ENCODE measurements at regions not wholly inside any gene's neighbourhood (a gene's known extent, or its start where the extent isn't known, plus 50 kb on each side); places are given as distances from the start of the nearest gene placed in this dataset.

GRCh38 chr1:55560266-55560665 is 345.1 kb upstream of the USP24 start:
- TF ChIP-seq CTCF (conservative IDR thresholded peaks at IDR 0.05) = no peak
- TF ChIP-seq EZH2 (IDR thresholded peaks at IDR 0.05; ENCODE audit: low read depth) = no peak
